H9 (cell line): ENCODE measurements at regions not wholly inside any gene's neighbourhood (a gene's known extent, or its start where the extent isn't known, plus 50 kb on each side); places are given as distances from the start of the nearest gene placed in this dataset.

Experiments used
- DNase-seq: peaks from one replicate; pipeline ENCODE4 v3.0.0-alpha.2; 2017
- H2AFZ ChIP-seq: one replicate; pipeline ENCODE4 v1.6.1; 2013; ENCODE audit warnings: mild to moderate bottlenecking, low read length, control low read depth, moderate library complexity
- H2AK5ac ChIP-seq: 2 replicates; pipeline ENCODE4 v1.6.1; 2013; ENCODE audit warnings: low read length, control low read depth, mixed read lengths; ENCODE audit not compliant: insufficient read length
- H2BK120ac ChIP-seq: one replicate; pipeline ENCODE4 v1.6.1; 2013; ENCODE audit warnings: low read depth, mild to moderate bottlenecking, low read length, control low read depth, inconsistent platforms; ENCODE audit not compliant: poor library complexity, severe bottlenecking
- H2BK12ac ChIP-seq: 2 replicates; pipeline ENCODE4 v1.6.1; 2013; ENCODE audit warnings: low read length, control low read depth, mixed read lengths, low read depth; ENCODE audit not compliant: insufficient read length
- H2BK15ac ChIP-seq: 2 replicates; pipeline ENCODE4 v1.6.1; 2013; ENCODE audit warnings: low read depth, low read length, control low read depth
- H2BK20ac ChIP-seq: one replicate; pipeline ENCODE4 v1.6.1; 2013; ENCODE audit warnings: low read depth, mild to moderate bottlenecking, low read length, control low read depth, inconsistent platforms; ENCODE audit not compliant: poor library complexity, severe bottlenecking
- H2BK5ac ChIP-seq: 2 replicates; pipeline ENCODE4 v1.6.1; 2013; ENCODE audit warnings: low read length, control low read depth, mixed read lengths; ENCODE audit not compliant: insufficient read length
- H3K14ac ChIP-seq: 2 replicates; pipeline ENCODE4 v1.6.1; 2013; ENCODE audit warnings: low read length, control low read depth; ENCODE audit not compliant: insufficient read depth
- H3K18ac ChIP-seq: 2 replicates; pipeline ENCODE4 v1.6.1; 2013; ENCODE audit warnings: low read depth, mild to moderate bottlenecking, mixed read lengths, low read length, control low read depth; ENCODE audit not compliant: insufficient read length
- H3K23ac ChIP-seq: 2 replicates; pipeline ENCODE4 v1.6.1; 2013; ENCODE audit warnings: low read length, control low read depth, mixed read lengths, low read depth; ENCODE audit not compliant: insufficient read length
- H3K23me2 ChIP-seq: 2 replicates; pipeline ENCODE4 v1.6.1; 2013; ENCODE audit warnings: low read depth, mild to moderate bottlenecking, mixed read lengths, low read length, control low read depth; ENCODE audit not compliant: insufficient read length, poor library complexity, severe bottlenecking
- H3K27ac ChIP-seq: 2 replicates; pipeline ENCODE4 v1.5.1; 2013; ENCODE audit warnings: low read length, control low read depth, mixed read lengths, low read depth; ENCODE audit not compliant: insufficient read length
- H3K27me3 ChIP-seq: 2 replicates; pipeline ENCODE4 v1.6.1; 2013; ENCODE audit warnings: low read length, control low read depth, inconsistent platforms; ENCODE audit not compliant: insufficient read depth
- H3K4ac ChIP-seq: 2 replicates; pipeline ENCODE4 v1.6.1; 2013; ENCODE audit warnings: low read depth, mild to moderate bottlenecking, control low read depth, inconsistent platforms, low read length, moderate library complexity
- H3K4me1 ChIP-seq: 2 replicates; pipeline ENCODE4 v1.6.1; 2013; ENCODE audit warnings: low read length, control low read depth, inconsistent platforms; ENCODE audit not compliant: insufficient read depth
- H3K4me2 ChIP-seq: 2 replicates; pipeline ENCODE4 v1.6.1; 2013; ENCODE audit warnings: low read length, control low read depth, mixed read lengths; ENCODE audit not compliant: insufficient read length, insufficient read depth
- H3K56ac ChIP-seq: 2 replicates; pipeline ENCODE4 v1.6.1; 2013; ENCODE audit warnings: low read depth, mild to moderate bottlenecking, mixed read lengths, low read length, control low read depth; ENCODE audit not compliant: insufficient read length
- H3K79me1 ChIP-seq: 2 replicates; pipeline ENCODE4 v1.6.1; 2013; ENCODE audit warnings: low read depth, mild to moderate bottlenecking, moderate library complexity, low read length, control low read depth, inconsistent platforms; ENCODE audit not compliant: insufficient read depth, poor library complexity, severe bottlenecking
- H3K79me2 ChIP-seq: 2 replicates; pipeline ENCODE4 v1.6.1; 2013; ENCODE audit warnings: low read length, control low read depth, inconsistent platforms; ENCODE audit not compliant: insufficient read depth
- H3K9ac ChIP-seq: 2 replicates; pipeline ENCODE4 v1.6.1; 2013; ENCODE audit warnings: low read length, control low read depth, mixed read lengths; ENCODE audit not compliant: insufficient read length; ENCODE audit errors: extremely low read depth
- H3K9me3 ChIP-seq: one replicate; pipeline ENCODE4 v1.6.1; 2013; ENCODE audit warnings: low read depth, low read length, inconsistent platforms; ENCODE audit not compliant: control insufficient read depth
- H3T11ph ChIP-seq: one replicate; pipeline ENCODE4 v1.6.1; 2013; ENCODE audit warnings: mild to moderate bottlenecking, low read length, control low read depth, inconsistent platforms
- H4K20me1 ChIP-seq: one replicate; pipeline ENCODE4 v1.6.1; 2013; ENCODE audit not compliant: control insufficient read depth, insufficient read length, insufficient read depth
- H4K5ac ChIP-seq: 2 replicates; pipeline ENCODE4 v1.6.1; 2013; ENCODE audit warnings: low read depth, mild to moderate bottlenecking, mixed read lengths, low read length, control low read depth; ENCODE audit not compliant: insufficient read length
- H4K8ac ChIP-seq: replicated peaks from 2 replicates; pipeline ENCODE4 v1.6.1; 2013; ENCODE audit warnings: low read length, control low read depth, mixed read lengths, low read depth; ENCODE audit not compliant: insufficient read length
- H4K91ac ChIP-seq: 2 replicates; pipeline ENCODE4 v1.6.1; 2013; ENCODE audit warnings: low read depth, mild to moderate bottlenecking, moderate library complexity, mixed read lengths, low read length, control low read depth; ENCODE audit not compliant: insufficient read length
- H3K27ac Mint-ChIP-seq, 3 experiments: 2 replicates in 2 of 3; 3 replicates in 1 of 3; pipeline ENCODE4 v1.8.0; 2020 to 2021; ENCODE audit warnings: mixed read lengths in 3 of 3, mild to moderate bottlenecking in 1 of 3, moderate library complexity in 1 of 3
- H3K27me3 Mint-ChIP-seq: 2 replicates; pipeline ENCODE4 v1.8.0; 2021; ENCODE audit warnings: low read depth, mild to moderate bottlenecking, moderate library complexity, mixed read lengths
- H3K36me3 Mint-ChIP-seq, 3 experiments: 2 replicates in 2 of 3; 3 replicates in 1 of 3; pipeline ENCODE4 v1.8.0; 2020 to 2021; ENCODE audit warnings: low read depth in 3 of 3, mixed read lengths in 3 of 3; ENCODE audit not compliant: insufficient read depth in 1 of 3
- H3K4me1 Mint-ChIP-seq, 2 experiments: 2 replicates each; pipeline ENCODE4 v1.8.0; 2020; ENCODE audit warnings: mixed read lengths in 2 of 2
- H3K4me3 Mint-ChIP-seq, 2 experiments: 2 replicates in 1 of 2; 3 replicates in 1 of 2; pipeline ENCODE4 v1.8.0; 2020 to 2021; ENCODE audit warnings: mild to moderate bottlenecking in 2 of 2, mixed read lengths in 2 of 2, moderate library complexity in 1 of 2
- H3K9me3 Mint-ChIP-seq, 2 experiments: 2 replicates in 1 of 2; 3 replicates in 1 of 2; pipeline ENCODE4 v1.8.0; 2020; ENCODE audit warnings: mild to moderate bottlenecking in 2 of 2, mixed read lengths in 2 of 2, moderate library complexity in 1 of 2
- CTCF ChIP-seq: fragments of 200-600 bp; sonication (generic); conservative IDR thresholded peaks from 3 replicates; pipeline ENCODE4 v1.8.0; 2021; ENCODE audit warnings: antibody characterized with exemption, mild to moderate bottlenecking

GRCh38 chr9:78904686-78905085 lies 607.8 kb downstream of the PSAT1 start:
- Histone ChIP-seq H3K79me2 (no peaks in the 10 kb centered on the region), H3K79me1 (no peaks in the 10 kb centered on the region), H3K9ac (no peak overlapping the region), H4K5ac (no peak overlapping the region), H2BK20ac (no peak overlapping the region), H4K91ac (no peak overlapping the region), H3K4ac (no peak overlapping the region), H3K23me2 (no peaks in the 10 kb centered on the region), H3K9me3 (no peaks in the 10 kb centered on the region), H3K4me1 (no peaks in the 10 kb centered on the region), H2BK15ac (no peak overlapping the region), H3K27me3 (no peaks in the 10 kb centered on the region), H3K4me2 (no peak overlapping the region), H2AK5ac (no peak overlapping the region), H2BK5ac (no peak overlapping the region), H3K18ac (no peak overlapping the region), H3K56ac (no peak overlapping the region), H3K27ac (no peak overlapping the region), H3K23ac (no peak overlapping the region), H4K20me1 (no peaks in the 10 kb centered on the region), H4K8ac (no peak overlapping the region), H3T11ph (no peak overlapping the region), H3K14ac (no peak overlapping the region), H2AFZ (no peak overlapping the region), H2BK12ac (no peak overlapping the region), H2BK120ac (no peak overlapping the region)
- DNase-seq = no peak
- no peaks in the 10 kb centered on the region for H3K27me3 Mint-ChIP-seq
- H3K36me3 Mint-ChIP-seq = no peaks in the 10 kb centered on the region; a peak in 1 of 7 replicates
- H3K27ac Mint-ChIP-seq = no peak overlapping the region
- H3K4me3 Mint-ChIP-seq = no peak overlapping the region
- no peaks in the 10 kb centered on the region for H3K4me1 Mint-ChIP-seq
- no peak for TF ChIP-seq CTCF
- peaks cover 2 to 3% of the 10 kb centered on the region in 2 experiments; a peak in 2 of 5 replicates for H3K9me3 Mint-ChIP-seq
